ENCODE measurements at regions not wholly inside any gene's neighbourhood (a gene's known extent, or its start where the extent isn't known, plus 50 kb on each side); places are given as distances from the start of the nearest gene placed in this dataset.

- DNase-seq: no peak
Observed at GRCh38 chr10:111953949-111954348, 229.6 kb downstream of the GPAM start.

GRCh38 chr10:111954386-111954785 is 229.2 kb downstream of the GPAM start:
- DNase-seq: no peak

- DNase-seq: no peak
Observed at GRCh38 chr10:111956841-111957240, 226.7 kb downstream of the GPAM start.

- DNase-seq: no peak
Observed at GRCh38 chr10:111962951-111963350, 220.6 kb downstream of the GPAM start.

- no peak for DNase-seq
Observed at GRCh38 chr10:111967116-111967515, 216.4 kb downstream of the GPAM start.

GRCh38 chr10:111967547-111967946 is 216.0 kb downstream of the GPAM start:
- DNase-seq: no peak

- DNase-seq: no peak
Observed at GRCh38 chr10:111968647-111969046, 214.9 kb downstream of the GPAM start.

- DNase-seq: no peak
Observed at GRCh38 chr10:111970111-111970510, 213.5 kb downstream of the GPAM start.

GRCh38 chr10:111972109-111972508 is 211.5 kb downstream of the GPAM start:
- no peak for DNase-seq

- DNase-seq: no peak
Observed at GRCh38 chr10:111973306-111973705, 210.3 kb downstream of the GPAM start.

- no peak for DNase-seq
Observed at GRCh38 chr10:111973826-111974225, 209.7 kb downstream of the GPAM start.

GRCh38 chr10:111974325-111974724 is 209.2 kb downstream of the GPAM start:
- DNase-seq: no peak

- DNase-seq: no peak
Observed at GRCh38 chr10:111976557-111976956, 207.0 kb downstream of the GPAM start.

GRCh38 chr10:111984057-111984456 is 199.5 kb downstream of the GPAM start:
- no peak for DNase-seq

GRCh38 chr10:111986079-111986478 is 197.5 kb downstream of the GPAM start:
- DNase-seq: no peak

GRCh38 chr10:111988646-111989045 is 194.9 kb downstream of the GPAM start:
- DNase-seq: no peak

- no peak for DNase-seq
Observed at GRCh38 chr10:111989136-111989911, 194.2 kb downstream of the GPAM start.

GRCh38 chr10:111990734-111991133 is 192.8 kb downstream of the GPAM start:
- DNase-seq: no peak

GRCh38 chr10:111993321-111993720 is 190.2 kb downstream of the GPAM start:
- DNase-seq: no peak

- DNase-seq: no peak
Observed at GRCh38 chr10:111993872-111994426, 189.6 kb downstream of the GPAM start.

- DNase-seq: no peak
Observed at GRCh38 chr10:111996103-111996502, 187.5 kb downstream of the GPAM start.

- DNase-seq: no peak
Observed at GRCh38 chr10:111998728-111999127, 184.8 kb downstream of the GPAM start.

- no peak for DNase-seq
Observed at GRCh38 chr10:111999205-111999914, 184.2 kb downstream of the GPAM start.

GRCh38 chr10:111999915-112000302 is 183.7 kb downstream of the GPAM start:
- DNase-seq: no peak
